ENCODE measurements at regions not wholly inside any gene's neighbourhood (a gene's known extent, or its start where the extent isn't known, plus 50 kb on each side); places are given as distances from the start of the nearest gene placed in this dataset.
A peak's percentile ranks its signal among the peaks of the same experiment; 100 is the strongest.

DNA sequence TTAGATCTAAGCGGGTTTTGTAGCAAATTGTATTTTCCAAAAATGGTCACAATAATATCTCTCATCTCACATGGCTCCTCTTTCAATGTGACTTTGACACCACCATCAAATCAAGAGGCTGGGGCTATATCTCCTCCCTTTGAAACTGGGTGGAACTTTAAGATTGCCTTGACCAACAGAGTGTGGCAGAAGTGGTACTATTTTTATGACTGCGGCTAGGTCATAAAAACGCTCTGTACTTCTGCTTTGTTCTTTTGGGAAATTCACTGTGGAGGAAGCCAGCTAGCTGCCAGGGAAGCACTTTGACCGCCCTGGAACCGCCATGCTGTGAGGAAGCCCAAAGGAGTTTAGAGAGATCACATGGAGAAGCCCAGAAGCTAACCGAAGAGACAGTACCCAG is 50.7 kb upstream of the ACOT11 start:
- DNase-seq = no peak

DNA sequence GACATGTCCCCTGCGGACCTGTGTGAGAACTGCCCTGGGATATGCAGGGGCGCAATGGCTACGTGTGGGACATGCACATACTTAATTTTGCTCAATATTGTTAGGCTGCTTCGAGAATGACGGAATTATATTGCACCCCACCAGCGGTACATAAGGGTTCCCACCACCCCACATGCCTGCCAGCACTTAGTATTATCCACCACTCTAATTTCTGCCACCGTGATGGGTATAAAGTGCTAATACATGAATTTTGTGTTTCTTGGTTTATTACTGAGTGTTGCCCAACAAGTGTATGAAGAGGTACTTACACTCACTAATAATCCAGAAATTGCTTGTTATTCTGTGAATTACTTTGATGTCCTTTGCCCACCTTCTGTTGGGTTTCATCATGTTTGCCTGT is 52.1 kb upstream of the ACOT11 start:
- DNase-seq = no peak

DNA sequence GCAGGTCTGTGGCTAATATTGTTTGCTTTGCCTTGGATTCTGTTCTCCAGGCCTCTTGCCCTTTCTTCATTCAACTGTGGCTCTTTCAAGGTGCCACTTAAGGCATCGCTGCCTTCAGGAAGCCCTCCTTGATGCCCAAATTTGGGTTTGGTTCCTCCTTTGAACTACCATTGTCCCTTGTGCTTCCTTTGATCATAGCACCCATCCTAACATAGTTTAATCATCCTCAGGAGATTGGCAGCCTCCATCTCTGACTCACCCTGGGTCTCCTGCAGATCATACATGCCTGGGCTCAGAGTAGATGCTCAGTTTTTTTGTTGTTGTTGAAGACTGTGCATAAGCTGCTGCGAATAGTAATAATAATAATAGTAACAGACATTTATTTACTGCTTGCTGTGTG is 54.4 kb upstream of the ACOT11 start:
- no peak for DNase-seq

DNA sequence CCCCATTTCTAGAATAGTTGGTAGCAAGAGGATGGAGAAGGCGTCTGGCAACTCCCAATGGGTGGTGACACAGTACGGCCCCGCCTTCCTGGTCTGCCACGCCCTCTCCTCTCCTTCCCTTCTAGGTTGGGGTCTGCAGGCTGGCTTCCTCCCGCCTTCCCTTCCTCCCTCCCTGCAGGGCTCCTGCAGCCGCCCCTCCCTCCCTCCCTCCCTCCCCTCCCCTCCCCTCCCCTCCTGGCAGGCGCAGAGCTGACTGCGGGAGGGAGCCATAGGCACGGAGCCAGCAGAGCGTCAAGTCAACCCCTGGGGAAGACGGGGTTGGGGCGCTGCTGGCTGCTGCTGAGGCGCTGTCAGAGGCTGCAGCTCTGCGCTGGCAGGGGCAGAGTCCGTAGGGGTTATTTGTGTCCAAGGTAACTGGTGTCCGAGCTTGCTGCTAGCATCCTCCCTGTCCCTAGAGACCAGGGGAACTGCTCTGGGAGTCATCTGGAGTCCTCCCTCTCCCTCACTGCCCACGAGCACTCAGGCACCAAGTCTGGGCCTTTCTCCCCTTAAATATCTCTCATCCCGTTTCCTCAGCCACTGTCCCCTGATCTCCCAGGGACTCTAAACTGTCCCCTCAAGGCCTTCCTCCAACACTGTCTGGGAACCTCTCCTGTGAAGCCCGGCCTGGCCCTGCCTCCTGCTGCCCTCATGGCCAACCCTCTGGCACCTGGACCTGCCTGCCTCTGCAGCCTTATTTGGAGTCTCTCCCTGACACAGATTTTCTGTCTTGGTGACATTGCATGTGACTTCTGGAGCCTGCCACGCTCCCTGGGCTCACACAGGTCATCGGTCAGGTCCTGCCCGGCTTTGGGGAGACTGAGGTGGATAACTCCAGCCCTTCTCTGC is 57.4 kb upstream of the ACOT11 start:
- DNase-seq = peak in 1 of 2 donors; percentile 24

DNA sequence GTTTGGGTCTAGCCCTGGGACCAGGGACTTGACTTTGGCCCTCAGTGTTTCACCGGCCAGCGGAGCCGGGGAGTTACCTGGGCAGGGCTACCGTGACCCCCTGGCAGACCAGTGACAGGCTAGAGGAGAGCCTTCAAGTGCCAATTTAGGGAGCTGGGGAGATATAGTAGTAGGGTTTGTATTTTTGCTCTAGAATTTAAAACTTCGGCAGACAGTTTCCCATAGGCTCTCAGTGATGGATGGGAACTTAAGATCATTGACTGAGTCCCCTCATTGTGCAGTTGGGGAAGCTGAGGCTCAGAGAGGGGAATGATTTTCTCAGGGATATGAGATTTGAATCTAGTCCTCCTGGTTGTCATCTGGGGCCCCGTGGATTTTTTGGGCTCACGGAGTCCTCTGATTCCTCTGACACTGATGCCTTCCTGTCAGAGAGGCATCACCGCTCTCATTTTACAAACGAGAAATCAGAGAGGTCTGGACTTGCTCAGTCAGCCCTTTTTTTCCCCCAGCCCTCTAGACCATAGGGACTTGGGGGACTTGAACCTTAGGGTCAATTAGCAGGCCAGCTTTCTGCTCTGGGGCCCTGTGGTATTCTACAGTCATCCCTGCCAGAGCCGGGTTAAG is 58.3 kb upstream of the ACOT11 start:
- no peak for DNase-seq

DNA sequence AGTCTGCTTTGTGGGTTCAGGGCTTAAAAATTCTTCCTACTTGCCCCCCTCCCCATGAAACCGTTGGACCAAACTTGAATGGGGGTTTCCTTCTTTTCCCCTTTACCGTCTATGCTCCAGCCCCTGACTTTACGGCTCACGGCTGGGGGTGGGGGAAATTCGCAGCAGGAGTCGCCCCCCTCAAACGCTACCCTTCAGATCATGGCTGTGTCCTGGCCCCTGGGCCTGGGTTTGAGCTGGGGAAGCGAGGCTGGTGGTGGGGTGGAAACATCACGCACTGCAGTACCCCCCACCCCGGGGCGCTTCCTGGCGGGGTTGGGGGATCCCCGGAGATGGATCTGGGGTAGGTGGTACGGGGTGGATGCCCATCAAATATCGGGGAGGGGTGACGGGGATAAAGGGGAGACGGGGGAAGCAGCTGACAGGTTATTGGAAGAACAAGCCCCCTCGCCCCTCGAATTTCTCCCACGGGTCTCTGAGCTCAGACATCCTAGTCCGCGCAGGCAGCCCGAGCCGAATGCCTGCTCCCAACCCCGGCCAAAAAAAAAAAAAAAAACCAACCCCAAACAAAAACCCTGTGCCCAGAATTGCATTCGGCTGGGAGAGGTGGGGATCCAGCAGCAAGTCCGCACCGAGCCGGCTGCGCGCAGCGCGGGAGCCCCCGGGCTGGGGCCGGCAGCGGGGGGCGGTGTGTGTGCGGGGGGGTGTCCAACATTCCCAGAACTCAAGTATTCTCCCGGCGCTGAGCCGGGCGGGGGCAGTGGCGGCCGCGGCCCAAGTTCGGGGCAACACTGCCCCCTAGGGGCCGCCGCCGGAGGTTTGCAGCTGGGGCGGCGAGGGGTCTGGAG is 59.0 kb upstream of the ACOT11 start:
- DNase-seq = peak; percentile 76 to 78

DNA sequence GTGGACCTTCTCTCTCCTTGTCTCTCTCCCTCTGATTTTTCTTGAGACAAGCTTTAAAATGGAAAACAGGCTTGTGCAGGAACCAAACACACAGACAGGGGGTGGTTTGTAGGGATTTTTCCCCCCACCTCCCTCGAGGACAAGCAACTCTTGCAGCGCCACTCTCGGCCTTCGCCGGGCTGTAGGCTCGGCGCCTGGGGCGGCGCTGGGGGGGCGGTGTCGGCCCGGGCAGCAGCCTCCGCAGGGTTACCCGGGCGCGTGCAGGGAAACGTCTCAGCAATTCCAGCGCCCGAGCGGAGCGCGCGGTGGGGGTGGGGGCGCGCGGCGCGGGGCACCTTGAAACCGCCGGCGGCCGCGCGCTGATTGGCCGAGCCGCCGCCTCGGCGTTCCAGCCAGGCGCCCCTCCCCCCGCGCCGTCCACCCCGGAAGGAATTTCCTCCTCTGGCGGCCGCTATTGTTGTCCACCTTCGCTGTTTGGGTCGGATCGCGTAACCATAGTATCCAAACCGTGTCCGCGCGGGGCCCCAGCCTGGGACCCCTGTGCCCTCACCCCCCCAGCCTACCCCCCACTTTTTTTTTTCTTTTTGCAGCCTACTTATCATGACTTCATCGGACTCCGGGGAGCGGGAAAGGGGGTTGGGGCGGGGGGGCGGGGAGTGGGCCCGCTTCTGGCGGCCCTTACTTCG is 59.8 kb upstream of the ACOT11 start:
- DNase-seq = peak; percentile 77 to 82

DNA sequence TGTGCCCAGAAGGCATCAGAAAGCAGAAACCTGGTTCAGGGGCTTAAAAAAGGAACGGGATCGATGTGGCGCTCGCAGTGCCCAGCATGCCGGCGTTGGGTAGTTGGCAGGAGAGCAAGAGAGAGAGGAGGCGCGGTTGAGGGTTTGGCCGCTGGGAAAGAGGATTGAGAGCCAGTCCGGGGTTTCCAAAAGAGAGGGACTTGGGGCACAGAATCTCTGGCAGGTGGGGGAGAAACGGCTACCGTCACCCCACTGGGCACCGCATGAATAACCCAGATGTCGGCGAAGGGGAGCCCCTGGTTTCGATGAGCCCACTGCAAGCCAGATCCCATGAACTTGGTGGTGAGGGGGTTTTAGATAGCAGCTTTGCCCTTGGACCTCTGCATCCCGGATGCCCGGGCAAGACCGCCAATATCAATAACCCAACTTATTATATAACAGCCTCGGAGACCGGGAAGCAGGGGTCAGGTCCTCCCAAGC is 60.4 kb upstream of the ACOT11 start:
- DNase-seq = no peak

DNA sequence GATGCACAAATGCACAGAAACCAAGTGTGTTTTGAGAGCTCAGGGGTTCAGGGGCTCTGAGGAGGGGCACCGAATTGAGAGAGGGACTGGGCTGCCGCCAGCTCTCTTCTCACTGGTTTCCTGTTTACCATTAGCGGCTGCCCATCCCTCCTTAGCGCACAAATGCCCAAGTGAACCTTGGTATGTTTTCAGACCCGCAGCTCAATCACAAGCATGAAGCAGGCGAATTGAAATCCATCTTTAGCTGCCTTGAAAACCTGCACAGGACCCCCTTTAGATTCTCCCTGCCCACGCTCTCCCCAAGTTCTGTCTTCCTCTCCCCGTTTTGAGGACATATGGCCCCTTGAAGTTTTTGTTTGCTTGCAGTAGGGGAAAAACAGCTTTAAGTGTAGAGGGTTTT is 61.1 kb upstream of the ACOT11 start:
- DNase-seq = no peak

DNA sequence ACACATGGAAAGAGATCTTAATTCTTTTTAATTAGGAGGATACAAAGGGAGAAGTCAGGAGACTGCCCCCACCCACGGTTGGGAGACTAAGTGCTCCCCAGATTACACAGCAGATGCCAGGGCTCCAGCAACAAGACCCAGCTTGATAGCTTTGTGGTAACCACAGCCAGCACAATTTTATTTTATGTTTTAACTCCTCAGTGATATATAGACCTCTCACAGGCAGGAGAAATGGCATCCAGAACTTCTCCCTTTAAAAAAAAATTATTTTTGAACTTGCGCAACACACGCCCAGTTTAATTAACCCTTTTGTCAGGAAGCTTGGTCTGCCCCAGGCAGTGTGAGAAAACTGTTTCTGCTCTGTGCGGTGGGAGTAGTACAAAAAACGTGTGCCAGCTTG is 62.6 kb upstream of the ACOT11 start:
- no peak for DNase-seq

DNA sequence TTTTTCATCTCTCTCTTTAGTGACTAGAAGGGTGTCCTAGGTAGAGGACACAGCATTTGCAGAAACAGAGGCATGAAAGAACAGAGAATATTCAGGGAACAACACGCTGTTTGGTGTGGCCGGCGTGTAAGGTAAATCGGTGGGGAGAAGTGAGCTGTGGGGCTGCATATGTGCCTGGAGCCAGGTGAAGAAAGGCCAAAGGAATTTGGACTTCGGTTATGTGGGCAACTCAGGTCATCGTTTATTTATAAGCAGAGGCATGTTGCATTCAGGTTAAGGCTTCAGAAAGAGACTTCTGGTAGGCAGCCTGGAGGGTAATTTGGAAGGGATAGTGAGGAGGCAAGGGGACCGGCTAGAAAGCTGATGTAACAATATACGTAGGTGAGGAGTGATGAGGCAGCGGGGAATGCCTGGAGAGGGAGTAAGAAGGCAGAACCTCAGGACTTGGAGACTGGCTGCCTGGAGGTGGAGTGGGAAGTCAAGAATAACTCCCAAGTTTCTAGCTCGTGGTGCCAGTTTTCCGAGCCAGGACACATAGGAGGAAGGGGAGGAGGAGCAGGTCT is 64.1 kb upstream of the ACOT11 start:
- DNase-seq = no peak

DNA sequence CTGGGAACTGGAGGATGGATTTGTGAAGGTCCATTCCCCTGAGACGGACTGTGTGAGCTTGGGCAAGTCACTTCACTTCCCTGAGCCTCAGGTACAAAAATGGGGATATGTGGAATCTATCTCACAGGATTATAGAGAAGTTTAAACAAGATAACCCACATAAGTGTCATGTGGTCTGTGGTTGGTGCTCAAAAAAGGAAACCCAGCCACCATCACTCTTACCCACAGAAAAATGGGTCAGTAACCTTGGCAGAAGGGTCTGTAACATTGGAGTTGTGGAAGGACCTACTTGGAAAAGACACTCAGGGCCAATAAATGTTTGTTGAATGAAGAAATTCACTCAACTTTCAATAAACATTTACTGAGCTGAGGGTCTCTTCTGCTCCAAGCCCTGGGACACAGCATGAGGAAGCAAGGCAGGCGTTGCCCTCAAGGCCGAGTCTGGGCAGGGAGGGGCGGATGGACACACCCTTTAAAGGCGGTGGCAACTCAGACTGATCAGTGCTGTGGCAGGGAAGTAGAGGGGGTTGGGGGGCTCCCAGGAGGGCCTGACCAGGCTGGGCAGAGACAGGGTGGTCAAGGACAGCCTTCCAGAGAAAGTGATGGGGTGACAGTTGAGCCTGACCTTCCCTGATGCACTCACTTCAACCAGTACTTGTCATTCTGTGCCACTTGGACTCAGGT is 66.7 kb upstream of the ACOT11 start:
- DNase-seq = no peak

DNA sequence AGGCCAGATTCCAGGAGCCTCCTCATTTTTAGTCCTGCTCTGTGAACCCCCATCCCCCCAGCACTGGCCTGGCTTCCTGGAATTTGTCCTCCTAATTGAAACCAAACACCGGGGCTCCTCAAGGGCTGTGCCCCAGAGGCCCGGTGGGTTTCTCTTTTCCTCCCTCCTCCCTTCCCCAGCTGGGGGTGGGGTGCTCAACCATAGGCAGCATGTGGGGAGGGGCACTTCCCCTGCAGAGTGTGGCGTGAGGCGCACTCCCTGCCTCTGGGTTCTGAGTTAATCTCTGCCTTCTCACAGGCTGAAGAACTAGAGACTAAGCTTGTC is 67.5 kb upstream of the ACOT11 start:
- DNase-seq = no peak

DNA sequence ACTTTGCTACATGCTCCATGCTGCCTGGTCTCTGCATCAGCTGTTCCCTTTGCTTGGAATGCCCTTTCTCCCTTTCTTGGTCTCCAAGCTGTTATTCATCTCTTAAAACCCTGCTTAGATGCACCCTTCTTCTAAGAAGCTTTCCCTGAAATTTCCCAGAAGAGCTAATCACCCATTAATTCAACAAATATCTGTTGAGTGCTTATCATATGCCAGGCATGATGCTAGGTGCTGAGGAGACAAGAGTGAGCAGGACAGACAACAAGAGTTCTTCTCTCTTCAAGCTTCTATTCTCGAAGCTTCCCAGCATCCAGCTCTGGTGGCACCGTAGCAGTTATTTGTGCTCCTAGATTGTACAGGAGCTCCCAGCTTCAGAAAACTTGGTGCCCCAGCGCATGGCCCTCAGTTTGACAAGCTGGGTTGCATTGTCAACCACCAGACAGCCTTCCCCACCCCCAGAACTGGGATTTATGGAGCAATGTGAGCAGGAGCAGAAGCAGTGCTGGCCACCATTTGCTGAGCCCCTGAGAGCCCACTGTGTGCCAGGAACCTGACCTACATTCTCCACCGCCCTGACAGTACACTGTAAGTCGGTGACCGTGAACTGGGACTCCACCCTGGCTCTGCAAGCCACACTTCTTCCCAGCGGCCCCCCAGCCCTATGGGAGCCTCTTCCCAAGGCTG is 68.0 kb upstream of the ACOT11 start:
- no peak for DNase-seq

DNA sequence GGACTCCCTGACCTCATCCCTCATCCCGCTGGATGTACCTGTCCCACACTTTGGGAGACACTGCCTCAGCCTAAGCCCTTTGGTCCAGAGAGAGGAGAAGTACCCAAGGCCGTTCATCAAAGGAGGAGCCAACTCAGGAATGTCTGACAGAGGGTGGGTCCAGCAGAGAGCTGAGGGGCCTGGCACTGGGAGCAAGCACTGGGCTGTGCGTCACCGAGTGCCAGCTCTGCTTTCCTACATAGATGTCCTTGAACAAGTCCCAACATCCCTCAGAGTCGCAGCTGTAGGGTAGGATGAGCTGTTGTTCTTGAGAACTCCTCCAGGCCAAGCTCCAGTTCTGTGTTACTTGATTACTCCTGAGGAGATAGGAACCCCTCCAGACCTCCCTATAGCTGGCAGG is 68.8 kb upstream of the ACOT11 start:
- no peak for DNase-seq

DNA sequence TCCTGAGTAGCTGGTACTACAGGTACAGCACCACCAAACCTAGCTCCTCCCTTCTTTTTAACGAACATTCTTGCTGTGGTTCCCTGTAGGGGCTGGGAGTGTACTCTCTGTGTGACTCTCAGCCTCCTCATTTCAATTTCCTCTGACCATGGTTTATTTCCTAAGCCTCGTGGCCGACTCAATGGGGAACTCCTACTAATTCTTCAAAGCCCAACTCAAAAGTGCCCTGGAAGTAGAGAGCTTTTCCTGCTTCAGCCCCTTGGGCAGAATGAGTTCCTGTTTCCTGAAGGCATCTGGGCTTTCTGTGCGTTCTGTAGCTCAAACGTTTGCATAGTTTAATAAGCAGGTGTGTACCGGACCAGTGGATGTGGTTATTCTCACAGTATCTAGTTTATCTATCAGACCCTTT is 70.9 kb upstream of the ACOT11 start:
- DNase-seq = no peak

DNA sequence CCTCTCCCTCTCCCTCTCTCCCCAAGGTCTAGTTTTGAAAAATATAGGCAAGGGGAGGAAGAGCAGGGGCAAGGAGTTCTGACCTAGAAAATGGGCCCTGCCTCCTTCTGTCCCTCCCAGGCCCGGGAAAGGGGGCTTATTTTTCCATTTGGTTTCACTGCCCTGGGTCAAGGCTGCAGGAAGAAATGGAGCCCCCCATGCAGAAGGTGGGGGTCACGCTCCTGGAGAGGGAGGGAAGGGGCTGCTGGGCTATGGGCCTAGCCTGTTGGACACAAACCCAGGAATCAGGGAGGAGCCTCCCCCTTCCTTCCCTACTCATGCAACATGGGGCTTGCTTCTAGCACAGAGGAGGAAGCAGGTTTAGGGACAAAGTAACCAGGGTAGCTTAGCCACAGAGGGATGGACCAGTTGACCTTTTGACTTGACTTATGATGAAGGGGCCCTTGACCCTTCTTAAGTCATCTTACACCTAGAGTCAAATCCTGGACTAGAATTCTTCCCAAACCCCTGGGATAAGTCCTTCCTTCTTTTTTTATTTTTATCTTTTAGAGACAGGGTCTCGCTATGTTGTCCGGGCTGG is 70.4 kb upstream of the SSBP3 start:
- no peak for DNase-seq

DNA sequence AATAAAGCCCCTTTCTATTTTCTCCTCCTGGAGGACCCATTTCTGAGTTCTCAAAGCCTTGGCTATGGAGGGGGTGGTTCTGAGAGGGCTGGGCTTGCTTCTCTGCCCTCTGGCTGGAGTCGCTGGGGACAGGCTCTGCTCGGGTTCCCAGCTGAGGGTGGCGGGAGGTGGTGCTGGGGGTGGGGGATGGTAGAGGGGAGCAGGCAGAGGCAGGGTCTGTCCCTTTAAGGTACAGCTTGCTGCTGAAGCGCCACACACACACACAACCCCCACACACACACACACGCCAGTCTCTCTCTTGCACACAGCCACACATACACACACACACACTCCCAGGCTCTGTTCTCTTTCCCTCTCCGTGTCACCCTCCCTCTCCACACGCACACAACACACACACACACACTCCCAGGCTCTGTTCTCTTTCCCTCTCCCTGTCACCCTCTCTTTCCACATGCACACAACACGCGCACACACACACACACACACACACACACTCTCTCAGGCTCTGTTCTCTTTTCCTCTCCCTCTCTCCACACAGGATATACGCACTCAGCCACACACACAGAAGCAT is 69.8 kb upstream of the SSBP3 start:
- no peak for DNase-seq

DNA sequence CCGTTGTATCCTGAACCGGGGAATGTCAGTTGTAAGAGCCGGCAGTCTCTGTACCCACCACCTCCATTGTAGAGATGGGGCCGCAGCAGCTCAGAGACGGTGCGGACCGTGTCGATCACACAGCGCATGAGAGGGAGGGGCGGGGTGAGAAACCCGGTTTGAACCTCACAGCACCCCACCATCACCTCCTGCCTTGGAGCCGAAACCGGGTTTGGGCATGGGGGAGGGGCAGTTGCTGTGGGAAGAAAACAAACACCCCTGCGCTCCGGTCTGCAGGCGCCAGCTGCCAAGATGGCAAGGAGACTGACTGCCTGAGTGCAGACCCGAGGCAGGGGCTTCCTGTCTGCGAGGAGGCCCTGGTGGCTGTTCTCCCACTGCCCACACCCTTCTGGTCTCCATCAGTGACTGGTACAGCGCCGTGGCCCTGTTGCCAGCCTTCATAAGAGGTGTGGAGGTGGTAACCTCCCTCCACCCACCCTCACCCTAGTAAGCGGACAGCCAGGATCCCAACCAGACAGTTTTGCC is 69.2 kb upstream of the SSBP3 start:
- peak in 1 of 2 donors; percentile 44 for DNase-seq

All from stimulated activated CD4-positive, alpha-beta T cell treated with anti-CD3 and anti-CD28 coated beads, Interleukin-2, amount 100 ng/mL, for 24 hours (primary cell).